ENCODE measurements at regions not wholly inside any gene's neighbourhood (a gene's known extent, or its start where the extent isn't known, plus 50 kb on each side); places are given as distances from the start of the nearest gene placed in this dataset.

DNA sequence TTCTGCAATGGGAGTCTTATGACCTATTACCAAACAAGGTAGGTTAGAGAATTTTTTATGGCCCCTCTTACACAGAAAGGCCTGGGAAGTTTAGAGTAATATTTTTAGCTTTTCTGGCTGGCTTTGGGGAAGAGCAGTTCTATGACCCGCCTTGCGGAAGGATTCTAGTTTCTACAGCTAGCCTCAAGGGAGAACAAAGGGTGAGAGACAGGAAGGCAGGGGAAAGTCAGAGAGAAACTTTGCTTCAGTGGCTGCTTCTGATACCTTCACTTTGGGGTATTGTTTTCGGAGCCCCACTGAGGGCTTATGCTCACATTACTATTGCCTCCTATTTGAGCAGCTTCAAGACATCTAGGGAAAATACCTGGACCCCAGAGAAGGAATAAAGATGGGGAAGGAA lies 80.7 kb upstream of the NUDT4 start:
- no peak for DNase-seq (ENCODE audit: low spot score)
- 100% methylated on average over 3 of the region's 3 CpGs for WGBS (ENCODE audit: low lambda C conversion rate, missing lambda C conversion rate)
- Histone ChIP-seq H3K9me3 (ENCODE audit: low read depth) (no peaks in the 10 kb centered on the region), H3K36me3 (replicated peaks; ENCODE audit: insufficient read depth, low read depth) (no peaks in the 10 kb centered on the region), H3K27ac (no peak overlapping the region), H3K4me1 (ENCODE audit: insufficient read depth) (peaks cover 9% of the 10 kb centered on the region), H3K79me2 (no peaks in the 10 kb centered on the region), H4K20me1 (ENCODE audit: insufficient read depth, poor library complexity, severe bottlenecking) (no peaks in the 10 kb centered on the region), H3K4me3 (no peak overlapping the region), H3K27me3 (no peaks in the 10 kb centered on the region), H3K4me2 (no peak overlapping the region), H2AFZ (no peak overlapping the region), H3K9me2 (replicated peaks; ENCODE audit: insufficient read depth) (no peaks in the 10 kb centered on the region)
- TF ChIP-seq EZH2 (IDR thresholded peaks at IDR 0.05; ENCODE audit: borderline replicate concordance) (no peak), EZH2phosphoT487 (IDR thresholded peaks at IDR 0.05; ENCODE audit: low read depth, severe bottlenecking, unreplicated experiment) (no peak)
- TF ChIP-seq, protein P1, sequence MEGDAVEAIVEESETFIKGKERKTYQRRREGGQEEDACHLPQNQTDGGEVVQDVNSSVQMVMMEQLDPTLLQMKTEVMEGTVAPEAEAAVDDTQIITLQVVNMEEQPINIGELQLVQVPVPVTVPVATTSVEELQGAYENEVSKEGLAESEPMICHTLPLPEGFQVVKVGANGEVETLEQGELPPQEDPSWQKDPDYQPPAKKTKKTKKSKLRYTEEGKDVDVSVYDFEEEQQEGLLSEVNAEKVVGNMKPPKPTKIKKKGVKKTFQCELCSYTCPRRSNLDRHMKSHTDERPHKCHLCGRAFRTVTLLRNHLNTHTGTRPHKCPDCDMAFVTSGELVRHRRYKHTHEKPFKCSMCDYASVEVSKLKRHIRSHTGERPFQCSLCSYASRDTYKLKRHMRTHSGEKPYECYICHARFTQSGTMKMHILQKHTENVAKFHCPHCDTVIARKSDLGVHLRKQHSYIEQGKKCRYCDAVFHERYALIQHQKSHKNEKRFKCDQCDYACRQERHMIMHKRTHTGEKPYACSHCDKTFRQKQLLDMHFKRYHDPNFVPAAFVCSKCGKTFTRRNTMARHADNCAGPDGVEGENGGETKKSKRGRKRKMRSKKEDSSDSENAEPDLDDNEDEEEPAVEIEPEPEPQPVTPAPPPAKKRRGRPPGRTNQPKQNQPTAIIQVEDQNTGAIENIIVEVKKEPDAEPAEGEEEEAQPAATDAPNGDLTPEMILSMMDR (IDR thresholded peaks at IDR 0.05; ENCODE audit: poor library complexity) = no peak

DNA sequence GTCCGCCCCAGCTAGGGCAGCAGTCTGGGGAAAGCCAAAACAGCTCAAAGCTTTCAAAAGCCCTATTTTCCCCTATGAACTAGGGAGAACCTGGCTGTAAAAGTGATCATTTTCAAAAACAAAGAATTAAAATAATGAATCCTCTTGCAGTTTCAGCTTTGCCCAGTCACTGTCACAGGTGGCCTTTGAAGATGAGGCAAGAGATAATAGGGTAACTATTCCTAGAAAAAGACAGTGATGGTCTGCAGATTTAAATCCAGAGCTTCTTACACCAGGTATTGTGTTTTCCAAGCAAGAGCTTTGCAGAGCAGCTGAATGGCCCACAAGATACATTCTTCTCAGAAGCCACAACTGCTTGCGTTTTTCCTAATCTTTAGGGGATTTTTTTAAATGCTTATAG lies 80.2 kb upstream of the NUDT4 start:
- DNase-seq (ENCODE audit: low spot score) = no peak
- no peaks in the 10 kb centered on the region for H3K9me3 ChIP-seq (ENCODE audit: low read depth)
- no peak overlapping the region for H2AFZ ChIP-seq
- no peaks in the 10 kb centered on the region for H3K9me2 ChIP-seq (replicated peaks; ENCODE audit: insufficient read depth)
- TF ChIP-seq EZH2 (IDR thresholded peaks at IDR 0.05; ENCODE audit: borderline replicate concordance) (no peak), EZH2phosphoT487 (IDR thresholded peaks at IDR 0.05; ENCODE audit: low read depth, severe bottlenecking, unreplicated experiment) (no peak)
- TF ChIP-seq, protein P1 (IDR thresholded peaks at IDR 0.05; ENCODE audit: poor library complexity) = no peak
- no peak overlapping the region for H3K27ac ChIP-seq
- H3K4me1 ChIP-seq (ENCODE audit: insufficient read depth) = peaks cover 9% of the 10 kb centered on the region
- no peaks in the 10 kb centered on the region for H3K36me3 ChIP-seq (replicated peaks; ENCODE audit: insufficient read depth, low read depth)
- H3K4me3 ChIP-seq = no peak overlapping the region
- no peaks in the 10 kb centered on the region for H4K20me1 ChIP-seq (ENCODE audit: insufficient read depth, poor library complexity, severe bottlenecking)
- 83% methylated on average over 2 of the region's 2 CpGs for WGBS (ENCODE audit: low lambda C conversion rate, missing lambda C conversion rate)
- H3K27me3 ChIP-seq = no peaks in the 10 kb centered on the region
- H3K79me2 ChIP-seq = no peaks in the 10 kb centered on the region
- H3K4me2 ChIP-seq = no peak overlapping the region

DNA sequence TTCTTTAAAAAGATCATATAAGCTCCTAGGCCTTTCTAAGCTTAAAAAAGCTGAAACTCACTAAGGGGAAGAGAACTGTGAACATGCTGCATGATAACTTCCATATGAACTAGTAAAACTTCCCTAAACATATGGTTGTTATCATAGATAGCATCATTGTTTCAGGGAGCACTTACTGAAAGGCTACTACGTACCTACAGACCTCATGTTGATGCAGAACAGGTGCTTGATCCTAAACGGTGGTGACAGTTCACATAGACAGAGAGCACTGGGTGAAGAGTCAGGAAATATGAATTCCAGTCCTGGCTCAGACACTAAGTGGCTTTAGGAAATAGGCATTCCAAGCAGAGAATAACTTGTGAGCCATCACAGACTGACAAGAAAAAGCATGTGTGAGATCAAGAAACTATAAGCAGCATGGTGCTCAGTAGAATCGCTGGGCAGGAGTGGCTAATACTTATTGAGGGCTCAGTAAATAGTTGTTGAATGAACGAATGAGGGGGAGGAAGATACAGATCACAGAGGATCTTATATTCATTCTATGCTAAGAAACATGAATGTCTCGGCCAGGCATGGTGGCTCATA lies 78.4 kb upstream of the NUDT4 start:
- no peaks in the 10 kb centered on the region for H3K9me2 ChIP-seq (replicated peaks; ENCODE audit: insufficient read depth)
- H3K4me1 ChIP-seq (ENCODE audit: insufficient read depth) = peaks cover 9% of the 10 kb centered on the region
- 49% methylated on average over 5 of the region's 5 CpGs for WGBS (ENCODE audit: low lambda C conversion rate, missing lambda C conversion rate)
- H2AFZ ChIP-seq = no peak overlapping the region
- H3K36me3 ChIP-seq (replicated peaks; ENCODE audit: insufficient read depth, low read depth) = no peaks in the 10 kb centered on the region
- DNase-seq (ENCODE audit: low spot score) = no peak
- no peaks in the 10 kb centered on the region for H3K79me2 ChIP-seq
- TF ChIP-seq EZH2phosphoT487 (IDR thresholded peaks at IDR 0.05; ENCODE audit: low read depth, severe bottlenecking, unreplicated experiment) (no peak), EZH2 (IDR thresholded peaks at IDR 0.05; ENCODE audit: borderline replicate concordance) (no peak)
- TF ChIP-seq, protein P1 (IDR thresholded peaks at IDR 0.05; ENCODE audit: poor library complexity) = no peak
- H3K27ac ChIP-seq = no peak overlapping the region
- no peaks in the 10 kb centered on the region for H3K27me3 ChIP-seq
- H3K4me3 ChIP-seq = no peak overlapping the region
- no peaks in the 10 kb centered on the region for H3K9me3 ChIP-seq (ENCODE audit: low read depth)
- no peaks in the 10 kb centered on the region for H4K20me1 ChIP-seq (ENCODE audit: insufficient read depth, poor library complexity, severe bottlenecking)
- H3K4me2 ChIP-seq = no peak overlapping the region
